Cardiac muscle cell (in vitro differentiated cells and primary cell): ENCODE measurements at regions not wholly inside any gene's neighbourhood (a gene's known extent, or its start where the extent isn't known, plus 50 kb on each side); places are given as distances from the start of the nearest gene placed in this dataset.

Experiments
- DNase-seq, 2 donors: peaks; one replicate each; pipeline versions ENCODE4 v3.0.0 to v3.0.0-alpha.2; 2010 to 2017; ENCODE audit warnings: low read depth in 1 of 2, low spot score in 1 of 2
- H3K27ac ChIP-seq: fragments of 200-600 bp; sonication (generic); 2 replicates; pipeline ENCODE4 v1.5.1; 2016
- H3K27me3 ChIP-seq: fragments of 200-600 bp; sonication (generic); 2 replicates; pipeline ENCODE4 v1.6.0; 2016; ENCODE audit warnings: control low read depth
- H3K36me3 ChIP-seq: fragments of 200-600 bp; sonication (generic); 2 replicates; pipeline ENCODE4 v1.5.1; 2016; ENCODE audit warnings: control low read depth
- H3K4me1 ChIP-seq: fragments of 200-600 bp; sonication (generic); 2 replicates; pipeline ENCODE4 v1.8.1; 2017; ENCODE audit warnings: low read depth, mild to moderate bottlenecking, mixed run types
- H3K4me3 ChIP-seq: fragments of 200-600 bp; sonication (generic); 2 replicates; pipeline ENCODE4 v1.5.1; 2016; ENCODE audit warnings: mild to moderate bottlenecking
- H3K9me3 ChIP-seq: fragments of 200-600 bp; sonication (generic); 2 replicates; pipeline ENCODE4 v1.5.1; 2017; ENCODE audit warnings: low read depth, mild to moderate bottlenecking, control low read depth
- CTCF ChIP-seq: IDR thresholded peaks from 2 replicates; pipeline ENCODE4 v1.5.1; 2012; ENCODE audit warnings: low read depth, mild to moderate bottlenecking, low read length

DNA sequence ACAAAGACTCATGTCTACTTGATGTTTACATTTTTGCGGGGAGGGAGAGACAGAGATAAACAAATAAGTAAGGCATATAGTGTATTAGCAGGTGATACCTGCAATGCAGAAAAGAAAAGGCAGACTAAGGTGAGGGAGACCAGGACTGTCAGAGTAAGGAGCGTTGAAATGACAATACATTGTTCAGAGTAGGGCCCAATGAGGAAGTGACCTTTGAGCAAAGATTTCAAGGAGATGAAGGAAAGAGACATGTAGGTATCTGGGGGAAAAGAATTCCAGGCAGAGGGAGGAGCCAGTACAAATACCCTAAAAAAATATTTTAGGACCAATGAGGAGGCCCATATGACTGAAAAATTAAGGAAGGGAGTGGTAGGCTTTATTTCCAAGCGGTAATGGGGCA is 162.7 kb upstream of the PRSS1 start:
- Histone ChIP-seq H3K27me3 (no peaks in the 10 kb centered on the region), H3K4me3 (no peak overlapping the region), H3K4me1 (peaks cover 7% of the 10 kb centered on the region), H3K9me3 (no peaks in the 10 kb centered on the region), H3K27ac (no peak overlapping the region), H3K36me3 (no peaks in the 10 kb centered on the region)
- no peak for DNase-seq
- TF ChIP-seq CTCF: no peak

DNA sequence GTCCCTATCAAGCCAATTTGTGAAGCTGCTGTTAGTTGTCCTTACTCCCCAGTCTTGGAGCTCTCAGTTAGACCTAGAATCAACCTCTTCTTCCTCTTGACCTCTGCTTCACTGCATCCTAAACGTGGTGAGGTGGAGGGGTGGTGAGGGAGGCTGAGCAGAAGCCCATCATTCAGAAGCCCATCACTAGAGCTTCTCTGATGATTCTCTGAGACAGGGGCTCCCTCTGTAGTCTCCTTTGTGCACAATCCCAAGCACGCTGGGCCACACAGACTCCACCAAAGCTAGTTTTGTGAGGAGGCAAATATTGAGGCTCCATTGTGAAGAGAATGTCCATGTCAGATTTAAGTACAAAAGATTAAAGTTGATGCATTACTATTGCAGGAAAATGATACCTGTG is 163.8 kb upstream of the PRSS1 start:
- H3K27me3 ChIP-seq: no peaks in the 10 kb centered on the region
- no peaks in the 10 kb centered on the region for H3K36me3 ChIP-seq
- H3K4me1 ChIP-seq: peaks cover 7% of the 10 kb centered on the region
- no peak for DNase-seq
- H3K27ac ChIP-seq: no peak overlapping the region
- no peaks in the 10 kb centered on the region for H3K9me3 ChIP-seq
- no peak overlapping the region for H3K4me3 ChIP-seq
- peak; percentile 27 for TF ChIP-seq CTCF

DNA sequence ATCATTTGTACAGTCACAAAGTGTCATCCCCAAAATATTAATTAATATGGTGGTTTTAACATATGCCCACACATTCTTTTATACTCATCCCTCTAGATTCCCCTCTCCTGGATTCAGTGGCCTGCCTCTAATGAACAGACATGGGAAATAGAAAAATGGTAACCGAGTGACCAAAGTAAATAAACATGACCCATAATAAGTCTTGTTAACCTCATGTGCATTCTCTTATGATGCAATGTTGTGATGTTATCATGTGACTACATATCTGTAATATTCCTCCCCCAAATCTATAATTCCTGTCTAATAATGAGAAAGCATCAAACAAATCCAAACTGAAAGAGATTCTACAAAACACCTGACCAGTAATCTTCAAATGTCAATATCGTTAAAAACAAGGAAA is 164.5 kb upstream of the PRSS1 start:
- TF ChIP-seq CTCF: no peak
- Histone ChIP-seq H3K4me3 (no peak overlapping the region), H3K36me3 (no peaks in the 10 kb centered on the region), H3K4me1 (peaks cover 7% of the 10 kb centered on the region), H3K27me3 (no peaks in the 10 kb centered on the region), H3K27ac (no peak overlapping the region), H3K9me3 (no peaks in the 10 kb centered on the region)
- peak in 1 of 2 donors; percentile 30 for DNase-seq

DNA sequence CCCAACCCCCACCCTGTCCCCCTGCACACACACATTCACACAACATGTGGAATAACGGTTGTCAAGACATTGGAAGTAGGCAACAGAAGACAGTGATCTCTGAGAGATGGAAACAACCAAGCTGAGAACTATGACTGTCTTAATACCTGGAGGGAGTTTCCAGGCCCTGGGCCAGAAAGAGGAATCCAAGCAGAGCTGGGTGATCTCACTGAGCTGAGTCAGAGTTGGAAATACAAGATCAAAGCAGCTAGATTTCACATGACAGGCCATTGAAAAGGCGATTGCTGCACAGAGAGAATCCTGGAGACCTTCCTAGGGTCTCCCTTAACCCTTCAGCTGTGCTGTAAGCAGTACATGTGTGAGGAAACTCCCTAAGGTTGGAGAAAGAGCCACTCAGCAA is 165.8 kb upstream of the PRSS1 start:
- Histone ChIP-seq H3K4me3 (no peak overlapping the region), H3K27ac (no peak overlapping the region), H3K4me1 (peaks cover 7% of the 10 kb centered on the region), H3K9me3 (no peaks in the 10 kb centered on the region), H3K27me3 (no peaks in the 10 kb centered on the region), H3K36me3 (no peaks in the 10 kb centered on the region)
- DNase-seq: peak; percentile 57 to 58
- TF ChIP-seq CTCF: no peak

- Histone ChIP-seq H3K36me3 (no peaks in the 10 kb centered on the region), H3K27me3 (no peaks in the 10 kb centered on the region), H3K9me3 (no peaks in the 10 kb centered on the region), H3K4me1 (peaks cover 7% of the 10 kb centered on the region), H3K4me3 (no peak overlapping the region), H3K27ac (no peak overlapping the region)
- no peak for DNase-seq
- TF ChIP-seq CTCF: no peak
Measured at GRCh38 chr7:142582351-142582750, 166.9 kb upstream of the PRSS1 start.

GRCh38 chr7:142581341-142581740 is 167.9 kb upstream of the PRSS1 start:
- TF ChIP-seq CTCF: no peak
- peak in 1 of 2 donors; percentile 9 for DNase-seq
- Histone ChIP-seq H3K4me3 (no peak overlapping the region), H3K27ac (no peak overlapping the region), H3K9me3 (no peaks in the 10 kb centered on the region), H3K36me3 (no peaks in the 10 kb centered on the region), H3K27me3 (no peaks in the 10 kb centered on the region), H3K4me1 (peaks cover 7% of the 10 kb centered on the region)
